Lung (tissue), 11 donors: ENCODE measurements at regions not wholly inside any gene's neighbourhood (a gene's known extent, or its start where the extent isn't known, plus 50 kb on each side); places are given as distances from the start of the nearest gene placed in this dataset.
"Not testable (repeated sequence)": the region's sequence is repeated elsewhere in the genome, so short reads cannot be mapped to it uniquely, and the experiment has no call there.

Experiments used
- ATAC-seq: fragments of 200-7000 bp; cut with Tn5 transposase; one replicate; pipeline ENCODE4 v1.9.1; 2020; ENCODE audit warnings: moderate number of reproducible peaks; ENCODE audit not compliant: insufficient read depth, low FRiP score
- DNase-seq, 3 donors: peaks; one replicate each; pipeline ENCODE4 v3.0.0-alpha.2; 2013 to 2017
- H3K27ac ChIP-seq, 2 donors: one replicate each; pipeline ENCODE4 v1.5.1; 2013; ENCODE audit warnings: mild to moderate bottlenecking in 2 of 2, moderate library complexity in 2 of 2, control low read depth in 1 of 2, inconsistent platforms in 1 of 2, low read depth in 1 of 2, low read length in 1 of 2
- H3K27me3 ChIP-seq, 3 donors: one replicate each; pipeline ENCODE4 v1.5.1; 2013; ENCODE audit warnings: low read length in 2 of 3; ENCODE audit not compliant: control insufficient read depth in 3 of 3, insufficient read depth in 3 of 3
- H3K36me3 ChIP-seq, 4 donors: one replicate each; pipeline ENCODE4 v1.5.1; 2013; ENCODE audit warnings: low read length in 4 of 4, mild to moderate bottlenecking in 1 of 4, moderate library complexity in 1 of 4; ENCODE audit not compliant: control insufficient read depth in 4 of 4, insufficient read depth in 4 of 4
- H3K4me1 ChIP-seq, 5 donors: one replicate each; pipeline ENCODE4 v1.5.1; 2013; ENCODE audit warnings: low read length in 5 of 5, mild to moderate bottlenecking in 2 of 5, moderate library complexity in 1 of 5; ENCODE audit not compliant: control insufficient read depth in 5 of 5, insufficient read depth in 5 of 5
- H3K4me3 ChIP-seq: one replicate; pipeline ENCODE4 v1.5.1; 2013; ENCODE audit warnings: mild to moderate bottlenecking, control low read depth, moderate library complexity
- H3K9ac ChIP-seq, 2 donors: one replicate each; pipeline ENCODE4 v1.5.1; 2013; ENCODE audit warnings: low read length in 2 of 2, control low read depth in 1 of 2; ENCODE audit not compliant: insufficient read depth in 1 of 2
- H3K9me3 ChIP-seq, 4 donors: one replicate each; pipeline ENCODE4 v1.5.1; 2013; ENCODE audit warnings: low read length in 3 of 4, mild to moderate bottlenecking in 1 of 4, moderate library complexity in 1 of 4; ENCODE audit not compliant: control insufficient read depth in 4 of 4, insufficient read depth in 3 of 4
- WGBS, 2 donors: extraction: QIAGEN DNeasy Blood & Tissue Kit; methylation state at CpG; one replicate each; pipeline ENCODE4 v1.1.7; 2013; 5-methylcytosine and 5-hydroxymethylcytosine counted together
- TF ChIP-seq, protein P1 (sequence below): IDR thresholded peaks from 2 replicates; pipeline ENCODE4 v1.5.1; 2012; ENCODE audit warnings: mild to moderate bottlenecking; ENCODE audit errors: control extremely low read depth, extremely low read depth
- donor health status: control.
- donor health status: control.
- donor health status: Bipolar disorder and iron deficiency.
- donor health status: healthy.
- donor health status: DM: yes; HTN: yes; CAD: no.

DNA sequence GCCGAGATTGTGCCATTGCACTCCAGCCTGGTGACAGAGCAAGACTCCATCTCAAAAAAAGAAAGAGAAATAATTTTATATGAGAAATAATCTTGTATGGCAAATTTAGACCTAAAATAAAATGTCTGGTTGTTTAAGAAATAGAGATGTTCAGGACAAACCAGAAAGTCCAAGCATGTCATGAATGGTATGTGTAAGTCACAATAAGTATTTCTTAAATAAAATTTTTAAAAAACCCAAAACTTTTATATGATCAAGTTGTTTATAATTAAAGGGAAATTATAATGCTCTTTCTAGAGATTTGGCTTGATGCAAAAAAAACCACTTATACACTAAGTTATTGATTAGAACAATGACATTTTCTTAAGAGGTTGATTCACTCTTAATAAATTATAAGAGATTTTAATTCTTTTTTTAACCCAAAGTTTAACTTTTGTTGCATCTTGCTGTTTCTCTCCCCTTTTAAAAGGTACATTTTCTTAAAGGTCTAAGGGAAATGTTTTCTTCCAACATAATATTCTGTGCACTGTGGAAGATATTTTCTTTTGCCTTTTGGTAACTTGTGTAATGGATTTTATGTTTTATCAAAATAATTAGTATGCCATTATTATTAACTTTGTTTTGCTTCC, 105.7 kb downstream of the RTP4 start:
- TF ChIP-seq, protein P1, sequence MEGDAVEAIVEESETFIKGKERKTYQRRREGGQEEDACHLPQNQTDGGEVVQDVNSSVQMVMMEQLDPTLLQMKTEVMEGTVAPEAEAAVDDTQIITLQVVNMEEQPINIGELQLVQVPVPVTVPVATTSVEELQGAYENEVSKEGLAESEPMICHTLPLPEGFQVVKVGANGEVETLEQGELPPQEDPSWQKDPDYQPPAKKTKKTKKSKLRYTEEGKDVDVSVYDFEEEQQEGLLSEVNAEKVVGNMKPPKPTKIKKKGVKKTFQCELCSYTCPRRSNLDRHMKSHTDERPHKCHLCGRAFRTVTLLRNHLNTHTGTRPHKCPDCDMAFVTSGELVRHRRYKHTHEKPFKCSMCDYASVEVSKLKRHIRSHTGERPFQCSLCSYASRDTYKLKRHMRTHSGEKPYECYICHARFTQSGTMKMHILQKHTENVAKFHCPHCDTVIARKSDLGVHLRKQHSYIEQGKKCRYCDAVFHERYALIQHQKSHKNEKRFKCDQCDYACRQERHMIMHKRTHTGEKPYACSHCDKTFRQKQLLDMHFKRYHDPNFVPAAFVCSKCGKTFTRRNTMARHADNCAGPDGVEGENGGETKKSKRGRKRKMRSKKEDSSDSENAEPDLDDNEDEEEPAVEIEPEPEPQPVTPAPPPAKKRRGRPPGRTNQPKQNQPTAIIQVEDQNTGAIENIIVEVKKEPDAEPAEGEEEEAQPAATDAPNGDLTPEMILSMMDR: no peak
- no peak for ATAC-seq

DNA sequence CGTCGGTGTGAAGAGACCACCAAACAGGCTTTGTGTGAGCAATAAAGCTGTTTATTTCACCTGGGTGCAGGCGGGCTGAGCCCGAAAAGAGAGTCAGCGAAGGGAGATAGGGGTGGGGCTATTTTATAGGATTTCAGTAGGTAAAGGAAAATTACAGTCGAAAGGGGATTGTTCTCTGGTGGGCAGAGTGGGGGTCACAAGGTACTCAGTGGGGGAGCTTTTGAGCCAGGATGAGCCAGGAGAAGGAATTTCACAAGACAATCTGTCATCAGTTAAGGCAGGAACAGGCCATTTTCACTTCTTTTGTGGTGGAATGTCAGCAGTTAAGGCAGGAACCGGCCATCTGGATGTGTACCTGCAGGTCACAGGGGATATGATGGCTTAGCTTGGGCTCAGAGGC, 98.1 kb downstream of the RTP4 start:
- H3K4me3 ChIP-seq, H3K27me3 ChIP-seq, DNase-seq, H3K9me3 ChIP-seq, H3K4me1 ChIP-seq, H3K27ac ChIP-seq, H3K36me3 ChIP-seq, ATAC-seq, H3K9ac ChIP-seq: not testable (repeated sequence)
- 79 to 81% methylated on average over 7 of the region's 7 CpGs for WGBS, 2 donors

More for the DNA sequence above, 105.7 kb downstream of the RTP4 start:
- Histone ChIP-seq H3K27ac (no peak overlapping the region), H3K4me3 (no peak overlapping the region), H3K27me3 (no peaks in the 10 kb centered on the region), H3K9me3 (peaks cover 0 to 3% (median under 1%) of the 10 kb centered on the region in 4 donors), H3K36me3 (no peaks in the 10 kb centered on the region), H3K9ac (no peak overlapping the region), H3K4me1 (no peaks in the 10 kb centered on the region)
- WGBS, 2 donors: 92 to 94% methylated on average over 1 of the region's 1 CpG
- peak in 1 of 3 donors; percentile 2 for DNase-seq

DNA sequence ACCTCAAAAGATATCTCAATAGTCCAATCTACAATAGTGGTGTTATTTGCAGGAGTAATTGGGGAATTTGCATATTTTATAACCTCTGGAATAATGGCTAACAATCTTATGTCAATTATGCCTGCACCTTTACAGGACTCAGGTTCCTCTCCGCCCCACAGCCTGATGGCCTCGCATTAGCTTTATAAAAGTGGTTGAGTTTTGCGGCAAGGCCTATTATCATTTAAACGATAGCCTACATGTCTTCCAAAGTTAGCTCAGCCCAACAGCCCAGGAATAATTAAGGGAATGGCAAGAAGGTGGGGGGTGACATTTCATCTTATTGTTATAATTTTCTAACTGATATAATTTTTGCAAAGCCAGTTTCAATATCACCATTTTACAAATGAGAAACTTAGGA, 97.3 kb downstream of the RTP4 start:
- no peak for ATAC-seq
- H3K9me3 ChIP-seq: no peaks in the 10 kb centered on the region
- no peaks in the 10 kb centered on the region for H3K27me3 ChIP-seq
- no peaks in the 10 kb centered on the region for H3K4me1 ChIP-seq
- 81 to 84% methylated on average over 4 of the region's 4 CpGs for WGBS, 2 donors
- H3K27ac ChIP-seq: no peak overlapping the region
- H3K4me3 ChIP-seq: no peak overlapping the region
- H3K36me3 ChIP-seq: no peaks in the 10 kb centered on the region
- H3K9ac ChIP-seq: no peak overlapping the region
- TF ChIP-seq, protein P1: no peak
- DNase-seq: no peak

DNA sequence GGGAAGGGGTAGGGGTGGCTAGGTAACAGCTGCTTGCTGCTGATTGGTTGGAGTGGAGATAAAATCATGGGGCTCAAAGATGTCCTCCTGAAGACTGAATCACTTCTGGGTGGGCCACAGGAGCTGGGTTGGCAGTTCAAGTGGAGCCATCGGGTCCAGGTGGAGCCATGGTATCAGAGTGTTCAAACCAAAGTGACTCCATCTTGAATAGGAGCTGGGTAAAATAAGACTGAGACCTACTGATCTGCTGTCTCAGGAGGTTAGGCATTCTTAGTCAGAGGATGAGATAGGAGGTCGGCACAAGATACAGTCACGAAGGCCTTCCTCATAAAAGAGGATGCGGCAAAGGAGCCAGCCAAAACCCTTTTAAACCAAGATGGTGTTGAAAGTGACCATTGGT, 96.5 kb downstream of the RTP4 start:
- Histone ChIP-seq H3K4me3 (no peak overlapping the region), H3K27me3 (no peaks in the 10 kb centered on the region), H3K36me3 (no peaks in the 10 kb centered on the region), H3K4me1 (no peaks in the 10 kb centered on the region), H3K9ac (no peak overlapping the region), H3K27ac (no peak overlapping the region), H3K9me3 (no peaks in the 10 kb centered on the region)
- TF ChIP-seq, protein P1: no peak
- no peak for DNase-seq
- ATAC-seq: no peak
- 97% methylated on average over 4 of the region's 4 CpGs for WGBS, 2 donors
